DND-41 (cell line): ENCODE measurements at regions not wholly inside any gene's neighbourhood (a gene's known extent, or its start where the extent isn't known, plus 50 kb on each side); places are given as distances from the start of the nearest gene placed in this dataset.

Experiments used
- EZH2 ChIP-seq: IDR thresholded peaks from 3 replicates; pipeline ENCODE4 v1.6.1; 2012; ENCODE audit warnings: borderline replicate concordance, low read depth, mild to moderate bottlenecking, moderate library complexity, low read length, inconsistent platforms; ENCODE audit not compliant: severe bottlenecking
- TF ChIP-seq, protein P1 (sequence below): IDR thresholded peaks from 2 replicates; pipeline ENCODE4 v1.5.1; 2012; ENCODE audit warnings: borderline replicate concordance, low read length, moderate library complexity, mild to moderate bottlenecking; ENCODE audit not compliant: poor library complexity, severe bottlenecking; ENCODE audit errors: extremely low read depth

DNA sequence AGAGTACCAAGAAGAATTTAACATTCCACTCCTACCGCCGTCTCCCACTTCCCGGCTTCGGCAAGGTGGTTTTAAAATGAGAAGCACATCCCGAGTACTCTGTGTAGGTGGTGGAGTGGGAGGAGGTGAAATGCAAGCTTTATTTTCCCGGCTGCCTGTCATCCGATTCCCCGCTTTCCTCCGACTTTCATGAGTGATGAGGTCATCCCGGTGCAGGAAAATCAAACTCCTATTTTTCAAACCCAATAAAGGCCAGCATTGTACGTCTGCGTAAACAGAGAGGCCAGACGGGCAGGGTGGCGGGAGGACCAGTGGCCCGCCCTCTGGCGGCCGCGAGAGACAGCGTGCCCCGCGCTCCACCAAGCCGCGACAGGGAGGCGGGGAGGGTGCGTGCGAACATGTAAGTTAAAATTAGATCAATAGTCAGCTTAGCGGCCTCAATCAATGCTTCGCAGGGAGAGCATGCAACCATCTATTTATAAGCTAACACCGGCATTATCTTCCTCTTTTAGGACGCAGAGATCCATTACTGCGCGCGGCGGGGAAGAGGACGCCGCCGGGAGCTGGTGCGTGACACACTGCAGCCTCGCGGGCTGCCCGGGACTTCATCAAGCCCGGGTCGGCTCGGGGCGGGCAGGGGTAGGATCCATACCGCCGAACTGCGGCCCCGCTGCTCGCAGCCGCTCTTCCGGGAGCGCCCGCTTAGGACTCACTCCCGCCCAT is 163.3 kb downstream of the CD47 start:
- TF ChIP-seq, protein P1, sequence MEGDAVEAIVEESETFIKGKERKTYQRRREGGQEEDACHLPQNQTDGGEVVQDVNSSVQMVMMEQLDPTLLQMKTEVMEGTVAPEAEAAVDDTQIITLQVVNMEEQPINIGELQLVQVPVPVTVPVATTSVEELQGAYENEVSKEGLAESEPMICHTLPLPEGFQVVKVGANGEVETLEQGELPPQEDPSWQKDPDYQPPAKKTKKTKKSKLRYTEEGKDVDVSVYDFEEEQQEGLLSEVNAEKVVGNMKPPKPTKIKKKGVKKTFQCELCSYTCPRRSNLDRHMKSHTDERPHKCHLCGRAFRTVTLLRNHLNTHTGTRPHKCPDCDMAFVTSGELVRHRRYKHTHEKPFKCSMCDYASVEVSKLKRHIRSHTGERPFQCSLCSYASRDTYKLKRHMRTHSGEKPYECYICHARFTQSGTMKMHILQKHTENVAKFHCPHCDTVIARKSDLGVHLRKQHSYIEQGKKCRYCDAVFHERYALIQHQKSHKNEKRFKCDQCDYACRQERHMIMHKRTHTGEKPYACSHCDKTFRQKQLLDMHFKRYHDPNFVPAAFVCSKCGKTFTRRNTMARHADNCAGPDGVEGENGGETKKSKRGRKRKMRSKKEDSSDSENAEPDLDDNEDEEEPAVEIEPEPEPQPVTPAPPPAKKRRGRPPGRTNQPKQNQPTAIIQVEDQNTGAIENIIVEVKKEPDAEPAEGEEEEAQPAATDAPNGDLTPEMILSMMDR = no peak
- no peak for TF ChIP-seq EZH2
